HEK293 (cell line): ENCODE measurements at regions not wholly inside any gene's neighbourhood (a gene's known extent, or its start where the extent isn't known, plus 50 kb on each side); places are given as distances from the start of the nearest gene placed in this dataset.

Source experiments
- ZNF140 ChIP-seq: fragments of 450-650 bp; formaldehyde crosslinking; IDR thresholded peaks from 2 replicates; pipeline ENCODE4 v1.5.1; 2016; ENCODE audit warnings: missing biosample characterization, missing genetic modification characterization
- ZNF248 ChIP-seq: fragments of 450-650 bp; formaldehyde crosslinking; IDR thresholded peaks from 2 replicates; pipeline ENCODE4 v1.5.1; 2017; ENCODE audit warnings: missing biosample characterization, missing genetic modification characterization
- ZNF701 ChIP-seq: fragments of 450-650 bp; formaldehyde crosslinking; IDR thresholded peaks from 2 replicates; pipeline ENCODE4 v1.5.1; 2016; ENCODE audit warnings: missing biosample characterization, missing genetic modification characterization
- TF ChIP-seq, protein P1 (sequence below): fragments of 450-650 bp; formaldehyde crosslinking; IDR thresholded peaks from 2 replicates; pipeline ENCODE4 v1.5.1; 2016; ENCODE audit warnings: missing biosample characterization, missing genetic modification characterization
- TF ChIP-seq, protein P2 (sequence below): fragments of 450-650 bp; formaldehyde crosslinking; IDR thresholded peaks from 2 replicates; pipeline ENCODE4 v1.5.1; 2017; ENCODE audit warnings: missing biosample characterization, mild to moderate bottlenecking, missing genetic modification characterization, moderate library complexity
- TF ChIP-seq, protein P3 (sequence below): fragments of 450-650 bp; formaldehyde crosslinking; IDR thresholded peaks from 2 replicates; pipeline ENCODE4 v1.5.1; 2016; ENCODE audit warnings: missing biosample characterization, missing genetic modification characterization

DNA sequence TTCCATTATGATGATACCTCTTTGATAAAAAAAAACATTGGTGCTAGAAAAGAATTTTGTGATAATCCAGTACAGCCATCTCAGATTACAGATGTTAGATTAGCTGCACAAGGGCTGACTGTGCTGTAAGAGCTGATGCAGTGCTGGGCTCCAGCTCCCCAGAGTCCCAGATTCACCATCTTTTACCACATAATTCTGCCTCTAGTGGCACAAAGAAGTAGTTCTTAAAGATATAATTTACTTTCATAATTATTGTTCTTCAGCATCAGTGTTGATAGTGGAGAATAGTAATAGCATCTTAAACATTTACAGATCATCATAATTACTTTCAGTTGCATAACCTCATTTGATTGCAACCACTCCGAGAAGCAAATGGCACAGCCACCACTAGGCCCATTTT lies 262.1 kb downstream of the BRINP2 start:
- TF ChIP-seq, protein P1, sequence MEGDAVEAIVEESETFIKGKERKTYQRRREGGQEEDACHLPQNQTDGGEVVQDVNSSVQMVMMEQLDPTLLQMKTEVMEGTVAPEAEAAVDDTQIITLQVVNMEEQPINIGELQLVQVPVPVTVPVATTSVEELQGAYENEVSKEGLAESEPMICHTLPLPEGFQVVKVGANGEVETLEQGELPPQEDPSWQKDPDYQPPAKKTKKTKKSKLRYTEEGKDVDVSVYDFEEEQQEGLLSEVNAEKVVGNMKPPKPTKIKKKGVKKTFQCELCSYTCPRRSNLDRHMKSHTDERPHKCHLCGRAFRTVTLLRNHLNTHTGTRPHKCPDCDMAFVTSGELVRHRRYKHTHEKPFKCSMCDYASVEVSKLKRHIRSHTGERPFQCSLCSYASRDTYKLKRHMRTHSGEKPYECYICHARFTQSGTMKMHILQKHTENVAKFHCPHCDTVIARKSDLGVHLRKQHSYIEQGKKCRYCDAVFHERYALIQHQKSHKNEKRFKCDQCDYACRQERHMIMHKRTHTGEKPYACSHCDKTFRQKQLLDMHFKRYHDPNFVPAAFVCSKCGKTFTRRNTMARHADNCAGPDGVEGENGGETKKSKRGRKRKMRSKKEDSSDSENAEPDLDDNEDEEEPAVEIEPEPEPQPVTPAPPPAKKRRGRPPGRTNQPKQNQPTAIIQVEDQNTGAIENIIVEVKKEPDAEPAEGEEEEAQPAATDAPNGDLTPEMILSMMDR: no peak
- TF ChIP-seq, protein P2, sequence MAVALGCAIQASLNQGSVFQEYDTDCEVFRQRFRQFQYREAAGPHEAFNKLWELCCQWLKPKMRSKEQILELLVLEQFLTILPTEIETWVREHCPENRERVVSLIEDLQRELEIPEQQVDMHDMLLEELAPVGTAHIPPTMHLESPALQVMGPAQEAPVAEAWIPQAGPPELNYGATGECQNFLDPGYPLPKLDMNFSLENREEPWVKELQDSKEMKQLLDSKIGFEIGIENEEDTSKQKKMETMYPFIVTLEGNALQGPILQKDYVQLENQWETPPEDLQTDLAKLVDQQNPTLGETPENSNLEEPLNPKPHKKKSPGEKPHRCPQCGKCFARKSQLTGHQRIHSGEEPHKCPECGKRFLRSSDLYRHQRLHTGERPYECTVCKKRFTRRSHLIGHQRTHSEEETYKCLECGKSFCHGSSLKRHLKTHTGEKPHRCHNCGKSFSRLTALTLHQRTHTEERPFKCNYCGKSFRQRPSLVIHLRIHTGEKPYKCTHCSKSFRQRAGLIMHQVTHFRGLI (tag by site-specific recombination): no peak
- TF ChIP-seq, protein P3, sequence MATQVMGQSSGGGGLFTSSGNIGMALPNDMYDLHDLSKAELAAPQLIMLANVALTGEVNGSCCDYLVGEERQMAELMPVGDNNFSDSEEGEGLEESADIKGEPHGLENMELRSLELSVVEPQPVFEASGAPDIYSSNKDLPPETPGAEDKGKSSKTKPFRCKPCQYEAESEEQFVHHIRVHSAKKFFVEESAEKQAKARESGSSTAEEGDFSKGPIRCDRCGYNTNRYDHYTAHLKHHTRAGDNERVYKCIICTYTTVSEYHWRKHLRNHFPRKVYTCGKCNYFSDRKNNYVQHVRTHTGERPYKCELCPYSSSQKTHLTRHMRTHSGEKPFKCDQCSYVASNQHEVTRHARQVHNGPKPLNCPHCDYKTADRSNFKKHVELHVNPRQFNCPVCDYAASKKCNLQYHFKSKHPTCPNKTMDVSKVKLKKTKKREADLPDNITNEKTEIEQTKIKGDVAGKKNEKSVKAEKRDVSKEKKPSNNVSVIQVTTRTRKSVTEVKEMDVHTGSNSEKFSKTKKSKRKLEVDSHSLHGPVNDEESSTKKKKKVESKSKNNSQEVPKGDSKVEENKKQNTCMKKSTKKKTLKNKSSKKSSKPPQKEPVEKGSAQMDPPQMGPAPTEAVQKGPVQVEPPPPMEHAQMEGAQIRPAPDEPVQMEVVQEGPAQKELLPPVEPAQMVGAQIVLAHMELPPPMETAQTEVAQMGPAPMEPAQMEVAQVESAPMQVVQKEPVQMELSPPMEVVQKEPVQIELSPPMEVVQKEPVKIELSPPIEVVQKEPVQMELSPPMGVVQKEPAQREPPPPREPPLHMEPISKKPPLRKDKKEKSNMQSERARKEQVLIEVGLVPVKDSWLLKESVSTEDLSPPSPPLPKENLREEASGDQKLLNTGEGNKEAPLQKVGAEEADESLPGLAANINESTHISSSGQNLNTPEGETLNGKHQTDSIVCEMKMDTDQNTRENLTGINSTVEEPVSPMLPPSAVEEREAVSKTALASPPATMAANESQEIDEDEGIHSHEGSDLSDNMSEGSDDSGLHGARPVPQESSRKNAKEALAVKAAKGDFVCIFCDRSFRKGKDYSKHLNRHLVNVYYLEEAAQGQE: no peak
- TF ChIP-seq ZNF701 (tag by site-specific recombination): no peak
- TF ChIP-seq ZNF248 (tag by site-specific recombination): no peak
- TF ChIP-seq ZNF140 (tag by site-specific recombination): no peak
